WTC11 (cell line): ENCODE measurements at regions not wholly inside any gene's neighbourhood (a gene's known extent, or its start where the extent isn't known, plus 50 kb on each side); places are given as distances from the start of the nearest gene placed in this dataset.

Experiments used
- ATAC-seq: fragments of 200-7000 bp; cut with Tn5 transposase; 2 replicates; pipeline ENCODE4 v1.10.0; 2021; ENCODE audit warnings: mild to moderate bottlenecking, moderate library complexity
- CTCF ChIA-PET: fragments of 300-600 bp; sonication (Branson Sonifier 250); formaldehyde crosslinking; loops from one replicate; lab custom pipeline; 2021; ENCODE audit warnings: antibody characterized with exemption; lab: Charles Lee
- POLR2A ChIA-PET: fragments of 350-600 bp; sonication (Branson Sonifier 250); formaldehyde crosslinking; loops from one replicate; lab custom pipeline; 2021; ENCODE audit warnings: antibody characterized with exemption; lab: Charles Lee
- DNase-seq: peaks from one replicate; pipeline ENCODE4 v3.0.0; 2021; ENCODE audit warnings: low spot score
- H3K27ac Mint-ChIP-seq: 2 replicates; pipeline ENCODE4 v1.8.0; 2021; ENCODE audit warnings: mixed read lengths
- H3K27me3 Mint-ChIP-seq: 2 replicates; pipeline ENCODE4 v1.8.0; 2021; ENCODE audit warnings: low read depth, mild to moderate bottlenecking, moderate library complexity, mixed read lengths
- H3K36me3 Mint-ChIP-seq: 2 replicates; pipeline ENCODE4 v1.8.0; 2021; ENCODE audit warnings: mixed read lengths
- H3K4me1 Mint-ChIP-seq: 2 replicates; pipeline ENCODE4 v1.8.0; 2022; ENCODE audit warnings: mixed read lengths
- H3K4me3 Mint-ChIP-seq: 2 replicates; pipeline ENCODE4 v1.8.0; 2021; ENCODE audit warnings: mild to moderate bottlenecking, moderate library complexity, mixed read lengths
- H3K9me3 Mint-ChIP-seq: 2 replicates; pipeline ENCODE4 v1.8.0; 2021; ENCODE audit warnings: mixed read lengths
- FOXK1 ChIP-seq: sonication (generic); formaldehyde crosslinking; IDR thresholded peaks from 2 replicates; pipeline ENCODE4 v1.8.0; 2022; ENCODE audit warnings: mild to moderate bottlenecking, moderate library complexity, missing genetic modification reagents
- HMGA2 ChIP-seq: fragments of 250-450 bp; sonication (Bioruptor Pico); IDR thresholded peaks from 2 replicates; pipeline ENCODE4 v1.4.0; 2021; ENCODE audit warnings: mild to moderate bottlenecking, moderate library complexity
- IRF1 ChIP-seq: sonication (generic); formaldehyde crosslinking; IDR thresholded peaks from 2 replicates; pipeline ENCODE4 v1.8.0; 2023; ENCODE audit warnings: missing genetic modification reagents
- KAT7 ChIP-seq: sonication (generic); formaldehyde crosslinking; IDR thresholded peaks from 2 replicates; pipeline ENCODE4 v1.8.1; 2023; ENCODE audit warnings: missing genetic modification reagents, mild to moderate bottlenecking, borderline replicate concordance
- MXD4 ChIP-seq: fragments of 250-450 bp; sonication (Bioruptor Pico); IDR thresholded peaks from 2 replicates; pipeline ENCODE4 v1.8.0; 2021; ENCODE audit warnings: mild to moderate bottlenecking, moderate library complexity, borderline replicate concordance
- MYBL2 ChIP-seq: sonication (generic); formaldehyde crosslinking; IDR thresholded peaks from 2 replicates; pipeline ENCODE4 v1.8.1; 2023; ENCODE audit warnings: mild to moderate bottlenecking, moderate library complexity, missing genetic modification reagents
- NFATC4 ChIP-seq: fragments of 250-450 bp; sonication (Bioruptor Pico); IDR thresholded peaks from 2 replicates; pipeline ENCODE4 v1.9.0; 2021; ENCODE audit warnings: mild to moderate bottlenecking
- NFE2L1 ChIP-seq: sonication (generic); formaldehyde crosslinking; IDR thresholded peaks from 2 replicates; pipeline ENCODE4 v1.8.1; 2023; ENCODE audit warnings: missing genetic modification reagents
- PREB ChIP-seq: sonication (generic); formaldehyde crosslinking; IDR thresholded peaks from 2 replicates; pipeline ENCODE4 v1.8.1; 2022; ENCODE audit warnings: mild to moderate bottlenecking, missing genetic modification reagents, moderate library complexity, borderline replicate concordance
- RORB ChIP-seq: fragments of 250-450 bp; sonication (Bioruptor Pico); IDR thresholded peaks from 2 replicates; pipeline ENCODE4 v1.9.0; 2021; ENCODE audit warnings: mild to moderate bottlenecking
- SOX15 ChIP-seq: fragments of 250-450 bp; sonication (Bioruptor Pico); IDR thresholded peaks from 2 replicates; pipeline ENCODE4 v1.9.0; 2021; ENCODE audit warnings: mild to moderate bottlenecking
- SP1 ChIP-seq: sonication (generic); formaldehyde crosslinking; conservative IDR thresholded peaks from 2 replicates; pipeline ENCODE4 v1.8.1; 2022; ENCODE audit warnings: missing genetic modification reagents
- TP53 ChIP-seq: sonication (generic); formaldehyde crosslinking; IDR thresholded peaks from 2 replicates; pipeline ENCODE4 v1.8.1; 2023; ENCODE audit warnings: mild to moderate bottlenecking, missing genetic modification reagents
- ZNF121 ChIP-seq: sonication (generic); formaldehyde crosslinking; IDR thresholded peaks from 2 replicates; pipeline ENCODE4 v1.8.0; 2023; ENCODE audit warnings: missing genetic modification reagents
- ZNF219 ChIP-seq: sonication (generic); formaldehyde crosslinking; IDR thresholded peaks from 2 replicates; pipeline ENCODE4 v1.8.0; 2023; ENCODE audit warnings: missing genetic modification reagents, mild to moderate bottlenecking, borderline replicate concordance
- ZNF532 ChIP-seq: fragments of 250-450 bp; sonication (Bioruptor Pico); IDR thresholded peaks from 2 replicates; pipeline ENCODE4 v1.9.0; 2021; ENCODE audit warnings: mild to moderate bottlenecking, borderline replicate concordance
- TF ChIP-seq, protein P1 (sequence below): sonication (generic); formaldehyde crosslinking; IDR thresholded peaks from 2 replicates; pipeline ENCODE4 v1.8.1; 2022; ENCODE audit warnings: missing genetic modification reagents, borderline replicate concordance
- TF ChIP-seq, protein P2 (sequence below): sonication (generic); formaldehyde crosslinking; IDR thresholded peaks from 2 replicates; pipeline ENCODE4 v1.8.1; 2023; ENCODE audit warnings: mild to moderate bottlenecking, missing genetic modification reagents, moderate library complexity
- TF ChIP-seq, protein P3 (sequence below): fragments of 250-450 bp; sonication (Bioruptor Pico); IDR thresholded peaks from 2 replicates; pipeline ENCODE4 v1.9.0; 2021; ENCODE audit warnings: mild to moderate bottlenecking
- TF ChIP-seq, protein P4 (sequence below): sonication (generic); formaldehyde crosslinking; IDR thresholded peaks from 2 replicates; pipeline ENCODE4 v1.8.1; 2022; ENCODE audit warnings: mild to moderate bottlenecking, moderate library complexity, missing genetic modification reagents

- POLR2A ChIA-PET, result no interaction called here
Observed at GRCh38 chr15:37709669-37710068, 224.8 kb upstream of the TMCO5A start.

DNA sequence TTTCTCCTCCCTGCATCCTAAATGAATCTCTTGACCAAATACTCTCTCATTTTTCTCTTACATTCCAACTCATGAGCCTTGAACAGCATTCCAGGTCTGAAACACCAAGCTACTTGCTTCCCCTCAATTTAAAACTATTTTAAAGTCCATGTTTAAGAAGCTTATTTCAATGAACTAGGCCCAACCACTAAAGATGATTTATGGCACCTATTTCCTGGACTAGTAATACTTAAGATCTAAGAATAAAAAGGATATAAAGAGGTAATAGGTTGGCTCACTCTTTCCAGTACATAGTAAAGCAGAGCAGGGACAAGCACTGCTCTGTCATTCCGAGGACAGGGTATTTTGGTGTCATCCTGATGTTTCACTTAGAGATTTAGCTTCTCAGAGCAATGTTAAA is 219.3 kb upstream of the TMCO5A start:
- POLR2A ChIA-PET, result no interaction called here
- H3K27me3 Mint-ChIP-seq, result no peaks in the 10 kb centered on the region; the same call in 1 of the 2 replicates

More at GRCh38 chr15:37709669-37710068, 224.8 kb upstream of the TMCO5A start:
- no peak overlapping the region for H3K27ac Mint-ChIP-seq
- DNase-seq, result no peak
- TF ChIP-seq HMGA2 (CRISPR knock-in tag) (no peak), NFATC4 (no peak), RORB (CRISPR knock-in tag) (no peak)
- TF ChIP-seq, all 79 proteins: peak for 0
- CTCF ChIA-PET, result interaction anchor here (0.5 kb wide), 1 partner anchor 161 kb away, joined by 3 read pairs; no protein-coding TSS in a partner anchor
- Mint-ChIP-seq H3K27me3 (no peaks in the 10 kb centered on the region; the same call in none of the 2 replicates), H3K4me3 (no peak overlapping the region), H3K9me3 (peaks cover 27% of the 10 kb centered on the region), H3K36me3 (peaks cover 10% of the 10 kb centered on the region), H3K4me1 (no peaks in the 10 kb centered on the region)
- no peak for ATAC-seq

DNA sequence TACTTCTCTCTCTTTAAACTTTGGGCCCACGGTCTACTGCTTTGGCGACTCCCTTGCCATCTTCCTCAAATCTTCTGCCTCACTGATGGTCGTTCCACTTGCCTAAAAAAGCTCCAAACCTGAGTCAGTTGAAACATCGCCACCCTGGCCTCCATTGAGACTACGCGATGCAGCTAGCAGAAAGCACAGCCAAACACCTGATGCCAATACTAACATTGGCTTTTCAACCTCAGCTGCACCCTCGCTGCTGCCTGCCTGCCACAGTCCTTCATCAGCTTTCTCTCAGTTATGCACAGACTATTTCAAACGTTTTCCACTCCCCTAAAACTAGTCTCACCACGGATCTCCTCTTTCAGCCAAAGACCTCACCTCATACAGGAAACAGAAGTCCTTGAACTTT is 214.2 kb upstream of the TMCO5A start:
- no peak overlapping the region for H3K4me3 Mint-ChIP-seq
- H3K4me1 Mint-ChIP-seq, result 0 out of 2 replicates have a peak, but pooled peaks cover 4% of the 10 kb centered on the region
- H3K27me3 Mint-ChIP-seq, result no peaks in the 10 kb centered on the region
- H3K27ac Mint-ChIP-seq, result no peak overlapping the region
- no peak for DNase-seq
- no peaks in the 10 kb centered on the region for H3K9me3 Mint-ChIP-seq
- H3K36me3 Mint-ChIP-seq, result no peaks in the 10 kb centered on the region
- ATAC-seq, result no peak
- CTCF ChIA-PET, result no interaction called here
- POLR2A ChIA-PET, result no interaction called here
- TF ChIP-seq KAT7 (CRISPR knock-in tag) (no peak), MXD4 (CRISPR knock-in tag) (no peak), SP1 (CRISPR knock-in tag) (no peak), NFE2L1 (no peak), IRF1 (CRISPR knock-in tag) (no peak), ZNF219 (CRISPR knock-in tag) (no peak), ZNF532 (CRISPR knock-in tag) (no peak)
- TF ChIP-seq, protein P1, sequence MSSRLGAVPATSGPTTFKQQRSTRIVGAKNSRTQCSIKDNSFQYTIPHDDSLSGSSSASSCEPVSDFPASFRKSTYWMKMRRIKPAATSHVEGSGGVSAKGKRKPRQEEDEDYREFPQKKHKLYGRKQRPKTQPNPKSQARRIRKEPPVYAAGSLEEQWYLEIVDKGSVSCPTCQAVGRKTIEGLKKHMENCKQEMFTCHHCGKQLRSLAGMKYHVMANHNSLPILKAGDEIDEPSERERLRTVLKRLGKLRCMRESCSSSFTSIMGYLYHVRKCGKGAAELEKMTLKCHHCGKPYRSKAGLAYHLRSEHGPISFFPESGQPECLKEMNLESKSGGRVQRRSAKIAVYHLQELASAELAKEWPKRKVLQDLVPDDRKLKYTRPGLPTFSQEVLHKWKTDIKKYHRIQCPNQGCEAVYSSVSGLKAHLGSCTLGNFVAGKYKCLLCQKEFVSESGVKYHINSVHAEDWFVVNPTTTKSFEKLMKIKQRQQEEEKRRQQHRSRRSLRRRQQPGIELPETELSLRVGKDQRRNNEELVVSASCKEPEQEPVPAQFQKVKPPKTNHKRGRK (CRISPR knock-in tag), result no peak
- TF ChIP-seq, protein P2, sequence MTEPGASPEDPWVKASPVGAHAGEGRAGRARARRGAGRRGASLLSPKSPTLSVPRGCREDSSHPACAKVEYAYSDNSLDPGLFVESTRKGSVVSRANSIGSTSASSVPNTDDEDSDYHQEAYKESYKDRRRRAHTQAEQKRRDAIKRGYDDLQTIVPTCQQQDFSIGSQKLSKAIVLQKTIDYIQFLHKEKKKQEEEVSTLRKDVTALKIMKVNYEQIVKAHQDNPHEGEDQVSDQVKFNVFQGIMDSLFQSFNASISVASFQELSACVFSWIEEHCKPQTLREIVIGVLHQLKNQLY (CRISPR knock-in tag), result no peak
- TF ChIP-seq, protein P3, sequence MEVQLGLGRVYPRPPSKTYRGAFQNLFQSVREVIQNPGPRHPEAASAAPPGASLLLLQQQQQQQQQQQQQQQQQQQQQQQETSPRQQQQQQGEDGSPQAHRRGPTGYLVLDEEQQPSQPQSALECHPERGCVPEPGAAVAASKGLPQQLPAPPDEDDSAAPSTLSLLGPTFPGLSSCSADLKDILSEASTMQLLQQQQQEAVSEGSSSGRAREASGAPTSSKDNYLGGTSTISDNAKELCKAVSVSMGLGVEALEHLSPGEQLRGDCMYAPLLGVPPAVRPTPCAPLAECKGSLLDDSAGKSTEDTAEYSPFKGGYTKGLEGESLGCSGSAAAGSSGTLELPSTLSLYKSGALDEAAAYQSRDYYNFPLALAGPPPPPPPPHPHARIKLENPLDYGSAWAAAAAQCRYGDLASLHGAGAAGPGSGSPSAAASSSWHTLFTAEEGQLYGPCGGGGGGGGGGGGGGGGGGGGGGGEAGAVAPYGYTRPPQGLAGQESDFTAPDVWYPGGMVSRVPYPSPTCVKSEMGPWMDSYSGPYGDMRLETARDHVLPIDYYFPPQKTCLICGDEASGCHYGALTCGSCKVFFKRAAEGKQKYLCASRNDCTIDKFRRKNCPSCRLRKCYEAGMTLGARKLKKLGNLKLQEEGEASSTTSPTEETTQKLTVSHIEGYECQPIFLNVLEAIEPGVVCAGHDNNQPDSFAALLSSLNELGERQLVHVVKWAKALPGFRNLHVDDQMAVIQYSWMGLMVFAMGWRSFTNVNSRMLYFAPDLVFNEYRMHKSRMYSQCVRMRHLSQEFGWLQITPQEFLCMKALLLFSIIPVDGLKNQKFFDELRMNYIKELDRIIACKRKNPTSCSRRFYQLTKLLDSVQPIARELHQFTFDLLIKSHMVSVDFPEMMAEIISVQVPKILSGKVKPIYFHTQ (CRISPR knock-in tag), result no peak

More for the DNA sequence above, 219.3 kb upstream of the TMCO5A start:
- DNase-seq (no peak), ATAC-seq (no peak)
- H3K4me1 Mint-ChIP-seq, result 0 out of 2 replicates have a peak, but pooled peaks cover 4% of the 10 kb centered on the region
- TF ChIP-seq TP53 (CRISPR knock-in tag), result no peak
- TF ChIP-seq FOXK1, result no peak
- no peak for TF ChIP-seq PREB (CRISPR knock-in tag)
- TF ChIP-seq ZNF121, result no peak
- TF ChIP-seq MYBL2, result no peak
- TF ChIP-seq, protein P4, sequence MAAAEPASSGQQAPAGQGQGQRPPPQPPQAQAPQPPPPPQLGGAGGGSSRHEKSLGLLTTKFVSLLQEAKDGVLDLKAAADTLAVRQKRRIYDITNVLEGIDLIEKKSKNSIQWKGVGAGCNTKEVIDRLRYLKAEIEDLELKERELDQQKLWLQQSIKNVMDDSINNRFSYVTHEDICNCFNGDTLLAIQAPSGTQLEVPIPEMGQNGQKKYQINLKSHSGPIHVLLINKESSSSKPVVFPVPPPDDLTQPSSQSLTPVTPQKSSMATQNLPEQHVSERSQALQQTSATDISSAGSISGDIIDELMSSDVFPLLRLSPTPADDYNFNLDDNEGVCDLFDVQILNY (CRISPR knock-in tag), result no peak
- no peak for TF ChIP-seq SOX15 (CRISPR knock-in tag)
- no peak overlapping the region for H3K4me3 Mint-ChIP-seq
- no peak overlapping the region for H3K27ac Mint-ChIP-seq
- CTCF ChIA-PET, result no interaction called here
- H3K9me3 Mint-ChIP-seq, result peaks cover 30% of the 10 kb centered on the region
- H3K36me3 Mint-ChIP-seq, result peaks cover 10% of the 10 kb centered on the region
